Transverse colon (tissue), 4 donors: ENCODE measurements at regions not wholly inside any gene's neighbourhood (a gene's known extent, or its start where the extent isn't known, plus 50 kb on each side); places are given as distances from the start of the nearest gene placed in this dataset.
"Not testable (repeated sequence)": the region's sequence is repeated elsewhere in the genome, so short reads cannot be mapped to it uniquely, and the experiment has no call there.

Experiments used
- DNase-seq: peaks from one replicate; pipeline ENCODE4 v3.0.0-alpha.2; 2019
- H3K27ac ChIP-seq, 4 donors: fragments of 200-600 bp; sonication (generic); 2 replicates each; pipeline ENCODE4 v1.5.1; 2016 to 2018; ENCODE audit warnings: inconsistent platforms in 4 of 4
- H3K27me3 ChIP-seq: fragments of 200-600 bp; sonication (generic); 2 replicates; pipeline ENCODE4 v1.5.1; 2017; ENCODE audit warnings: inconsistent platforms
- H3K36me3 ChIP-seq, 4 donors: fragments of 200-600 bp; sonication (generic); 2 replicates each; pipeline ENCODE4 v1.5.1; 2017 to 2019; ENCODE audit warnings: inconsistent platforms in 4 of 4
- H3K4me1 ChIP-seq, 4 donors: fragments of 200-600 bp; sonication (generic); 2 replicates each; pipeline ENCODE4 v1.5.1; 2017 to 2020; ENCODE audit warnings: inconsistent platforms in 4 of 4
- H3K4me3 ChIP-seq, 4 donors: fragments of 200-600 bp; sonication (generic); 1 replicate in 1 of 4; 2 replicates in 3 of 4; pipeline versions ENCODE4 v1.5.1 to v1.6.1; 2017 to 2019; ENCODE audit warnings: inconsistent platforms in 4 of 4
- H3K9me3 ChIP-seq, 2 donors: fragments of 200-600 bp; sonication (generic); 2 replicates each; pipeline ENCODE4 v1.5.1; 2017 to 2019; ENCODE audit warnings: inconsistent platforms in 2 of 2
- CTCF ChIP-seq, 5 experiments: fragments of 200-600 bp in 3 of 5; fragments of 450-650 bp in 2 of 5; sonication (generic) in 3 of 5; IDR thresholded peaks; 1 replicate in 2 of 5; 2 replicates in 3 of 5; pipeline ENCODE4 v1.5.1; 2016 to 2017; ENCODE audit warnings: antibody characterized with exemption in 5 of 5, inconsistent platforms in 3 of 5, mild to moderate bottlenecking in 2 of 5, moderate library complexity in 1 of 5
- EP300 ChIP-seq: sonication (generic); formaldehyde crosslinking; IDR thresholded peaks from one replicate; pipeline ENCODE4 v1.6.1; 2017; ENCODE audit warnings: antibody characterized with exemption, low read depth
- POLR2A ChIP-seq: fragments of 450-650 bp; IDR thresholded peaks from one replicate; pipeline ENCODE4 v1.6.1; 2016; ENCODE audit warnings: antibody characterized with exemption, mild to moderate bottlenecking, moderate library complexity
- POLR2AphosphoS5 ChIP-seq, 3 donors: sonication (generic); formaldehyde crosslinking; IDR thresholded peaks; one replicate each; pipeline ENCODE4 v1.6.1; 2016; ENCODE audit warnings: antibody characterized with exemption in 3 of 3
- WGBS, 2 donors: methylation state at CpG; one replicate each; pipeline ENCODE4 v1.1.5; 2018; ENCODE audit warnings: low coverage in 1 of 2; 5-methylcytosine and 5-hydroxymethylcytosine counted together
- in situ Hi-C, 4 donors: fragments of 200-750 bp; cut with MboI; loops; one replicate each; pipeline versions ENCODE4 v1.15.0 to v1.15.1; 2017; ENCODE audit warnings: low sequenced_read_pairs in 3 of 4, low pct_ligation_motif_present in 1 of 4, low pct_unique_long_range_greater_than_20kb in 1 of 4
- intact Hi-C: fragments of 100-400 bp; cut with DNase I; formaldehyde crosslinking; loops from one replicate; pipeline ENCODE4 v1.15.1; 2023; ENCODE audit warnings: low total_unique reads

- Histone ChIP-seq H3K4me1 (peaks cover 0 to 3% (median 0%) of the 10 kb centered on the region in 4 donors), H3K27me3 (no peaks in the 10 kb centered on the region), H3K4me3 (no peak overlapping the region), H3K27ac (no peak overlapping the region), H3K36me3 (no peaks in the 10 kb centered on the region), H3K9me3 (peaks cover 0 to 3% of the 10 kb centered on the region in 2 donors)
- in situ Hi-C loops, result no loop called here
- 72% methylated on average over 2 of the region's 2 CpGs; no CpG with 5 or more reads in 1 of the 2 donors for WGBS, 2 donors
- TF ChIP-seq EP300 (no peak), POLR2AphosphoS5 (IDR thresholded peaks at IDR 0.05) (no peak), CTCF (IDR thresholded peaks at IDR 0.05) (no peak), POLR2A (no peak)
- intact Hi-C loops, result no loop called here
- DNase-seq, result no peak
Measured at GRCh38 chr6:836276-836853, 143.4 kb upstream of the EXOC2 start.

DNA sequence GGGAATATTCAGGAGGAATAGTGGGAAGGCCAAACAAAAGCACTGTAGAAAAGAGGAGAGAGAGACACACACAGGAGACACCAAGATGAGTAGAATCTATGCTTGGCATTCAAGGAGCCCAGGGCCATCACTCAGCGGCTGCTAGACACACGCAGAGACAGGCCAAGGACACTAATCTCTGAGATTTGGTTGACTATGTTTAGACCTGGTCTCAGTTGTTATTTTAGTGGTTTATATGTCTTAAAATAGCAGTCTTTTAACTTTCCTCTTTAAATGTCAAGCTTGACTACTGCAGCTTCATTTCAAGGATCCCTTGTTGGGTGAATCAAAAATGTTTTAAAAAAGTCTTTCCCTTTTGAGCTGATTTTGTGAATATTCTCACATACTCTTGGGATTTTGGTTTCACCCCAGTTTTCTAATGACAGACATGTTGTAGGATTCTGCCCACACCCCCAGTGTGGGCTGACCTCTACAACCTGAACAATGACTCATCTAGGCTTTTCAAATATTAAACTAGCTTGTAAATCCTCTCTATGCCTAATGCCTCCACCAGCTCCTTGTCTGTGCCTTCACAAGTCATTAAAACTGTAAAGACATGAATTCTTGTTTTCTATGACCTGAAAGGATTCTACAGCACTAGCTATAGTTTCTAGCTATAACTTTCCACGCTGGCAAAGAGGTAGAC, 142.7 kb upstream of the EXOC2 start:
- TF ChIP-seq EP300, result no peak
- no peak for TF ChIP-seq POLR2AphosphoS5 (IDR thresholded peaks at IDR 0.05)
- no peak for TF ChIP-seq POLR2A
- no peak for TF ChIP-seq CTCF (IDR thresholded peaks at IDR 0.05)
- no peak overlapping the region for H3K27ac ChIP-seq
- H3K4me1 ChIP-seq, result peaks cover 0 to 3% (median 0%) of the 10 kb centered on the region in 4 donors
- intact Hi-C loops (no loop called here), in situ Hi-C loops (no loop called here)
- H3K9me3 ChIP-seq, result peaks cover 0 to 3% of the 10 kb centered on the region in 2 donors
- WGBS, 2 donors, result 77 to 87% methylated on average over 3 of the region's 3 CpGs
- H3K27me3 ChIP-seq, result no peaks in the 10 kb centered on the region
- no peak overlapping the region for H3K4me3 ChIP-seq
- no peaks in the 10 kb centered on the region for H3K36me3 ChIP-seq
- DNase-seq, result no peak

DNA sequence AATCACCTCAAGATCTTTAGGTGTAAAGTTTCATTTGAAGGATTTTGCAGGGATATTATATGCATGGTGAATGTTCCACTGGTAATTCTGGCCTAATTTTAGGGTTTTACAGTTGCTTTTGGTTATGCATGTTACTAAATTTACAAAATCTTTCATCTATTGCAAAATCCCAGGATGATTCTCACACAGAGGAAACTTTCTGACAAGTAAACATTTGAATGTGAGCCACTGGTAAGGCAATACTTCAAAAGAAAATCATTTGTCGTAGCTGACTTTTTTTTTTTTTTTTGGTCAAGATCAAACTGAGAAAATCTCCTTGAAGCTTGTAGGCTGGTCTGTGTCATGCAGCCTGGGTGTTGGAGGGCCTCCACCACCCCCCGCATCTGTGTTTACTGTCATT, 141.9 kb upstream of the EXOC2 start:
- Histone ChIP-seq H3K27me3 (no peaks in the 10 kb centered on the region), H3K27ac (no peak overlapping the region), H3K36me3 (no peaks in the 10 kb centered on the region), H3K4me3 (no peak overlapping the region), H3K9me3 (peaks cover 0 to 3% of the 10 kb centered on the region in 2 donors), H3K4me1 (peaks cover 0 to 3% (median 0%) of the 10 kb centered on the region in 4 donors)
- 63 to 77% methylated on average over 1 to 2 of the region's 2 CpGs for WGBS, 2 donors
- intact Hi-C loops (no loop called here), in situ Hi-C loops (no loop called here)
- DNase-seq, result no peak
- TF ChIP-seq CTCF (IDR thresholded peaks at IDR 0.05), result no peak
- no peak for TF ChIP-seq POLR2AphosphoS5 (IDR thresholded peaks at IDR 0.05)
- TF ChIP-seq POLR2A, result no peak

DNA sequence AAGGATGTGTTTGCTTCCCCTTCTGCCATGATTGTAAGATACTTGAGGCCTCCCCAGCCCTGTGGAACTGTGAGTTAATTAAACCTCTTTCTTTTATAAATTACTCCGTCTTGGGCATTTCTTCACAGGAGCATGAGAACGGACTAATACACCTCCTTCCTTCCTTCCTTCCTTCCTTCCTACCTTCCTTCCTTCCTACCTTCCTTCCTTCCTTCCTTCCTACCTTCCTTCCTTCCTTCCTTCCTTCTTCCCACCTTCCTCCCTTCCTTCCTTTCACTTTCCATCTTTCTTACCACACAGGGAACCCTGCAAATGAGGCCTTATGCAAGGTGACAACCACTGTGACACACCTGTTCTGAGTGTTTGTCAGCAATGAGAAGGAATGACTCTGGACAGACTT, 141.3 kb upstream of the EXOC2 start:
- H3K4me1 ChIP-seq, result peaks cover 0 to 3% (median 0%) of the 10 kb centered on the region in 4 donors
- TF ChIP-seq CTCF (IDR thresholded peaks at IDR 0.05), result no peak
- TF ChIP-seq EP300, result no peak
- TF ChIP-seq POLR2AphosphoS5 (IDR thresholded peaks at IDR 0.05), result no peak
- TF ChIP-seq POLR2A, result no peak
- in situ Hi-C loops, result no loop called here
- WGBS, 2 donors, result 79 to 97% methylated on average over 2 of the region's 2 CpGs
- H3K27me3 ChIP-seq, result no peaks in the 10 kb centered on the region
- no peak for DNase-seq
- H3K4me3 ChIP-seq, result no peak overlapping the region
- H3K9me3 ChIP-seq, result peaks cover 0 to 3% of the 10 kb centered on the region in 2 donors
- intact Hi-C loops, result no loop called here
- no peak overlapping the region for H3K27ac ChIP-seq
- H3K36me3 ChIP-seq, result no peaks in the 10 kb centered on the region

DNA sequence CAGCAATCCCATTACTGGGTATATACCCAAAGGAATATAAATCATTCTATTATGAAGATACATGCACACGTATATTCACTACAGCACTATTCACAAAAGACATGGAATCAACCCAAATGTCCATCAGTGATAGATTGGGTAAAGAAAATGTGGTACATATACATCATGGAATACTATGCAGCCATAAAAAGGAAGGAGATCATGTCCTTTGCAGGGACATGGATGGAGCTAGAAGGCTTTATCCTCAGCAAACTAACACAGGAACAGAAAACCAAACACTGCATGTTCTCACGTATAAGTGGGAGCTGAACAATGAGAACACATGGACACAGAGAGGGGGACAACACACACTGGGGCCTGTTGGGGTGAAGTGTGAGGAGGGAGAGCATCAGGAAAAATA, 139.9 kb upstream of the EXOC2 start:
- H3K9me3 ChIP-seq, H3K4me3 ChIP-seq, H3K27me3 ChIP-seq, intact Hi-C loops, H3K4me1 ChIP-seq, in situ Hi-C loops, H3K27ac ChIP-seq, H3K36me3 ChIP-seq, DNase-seq: not testable (repeated sequence)
- 90 to 100% methylated on average over 1 to 2 of the region's 2 CpGs for WGBS, 2 donors
